ENCODE measurements at regions not wholly inside any gene's neighbourhood (a gene's known extent, or its start where the extent isn't known, plus 50 kb on each side); places are given as distances from the start of the nearest gene placed in this dataset.

DNA sequence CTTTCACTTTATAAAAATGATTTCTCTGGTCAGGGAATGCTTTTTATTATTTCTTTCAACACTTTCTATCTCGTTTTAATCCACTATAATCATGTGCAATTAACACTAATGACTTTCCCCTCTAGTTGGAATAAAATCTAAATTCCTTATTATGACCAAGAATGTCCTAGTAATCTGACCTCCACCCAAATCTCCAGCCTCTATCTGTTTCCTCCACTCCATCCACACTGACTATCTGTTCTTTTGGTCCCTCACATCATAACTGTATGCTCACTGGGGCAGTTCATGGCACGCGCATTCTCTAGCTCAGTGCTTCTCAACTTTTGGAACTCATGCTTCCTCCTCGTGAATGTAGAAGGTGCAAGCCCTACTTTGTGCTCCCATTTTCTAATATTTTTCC is 244.7 kb downstream of the POSTN start:
- Histone ChIP-seq H3K4me3 (replicated peaks in 1 of 3; ENCODE audit: insufficient read depth in 1 of 3, low read depth in 2 of 3, low read length in 3 of 3) (no peak overlapping the region), H3K4me2 (ENCODE audit: low read depth, low read length) (no peak overlapping the region), H3K9ac (ENCODE audit: insufficient read depth, low read depth, low read length) (no peak overlapping the region), H3K27me3 (ENCODE audit: control insufficient read depth in 1 of 2, insufficient read depth in 2 of 2, low read length in 2 of 2) (no peaks in the 10 kb centered on the region), H3K36me3 (replicated peaks in 1 of 2; ENCODE audit: control insufficient read depth in 1 of 2, insufficient read depth in 2 of 2, low read length in 2 of 2) (no peaks in the 10 kb centered on the region), H2AFZ (ENCODE audit: low read length) (no peak overlapping the region), H3K79me2 (ENCODE audit: insufficient read depth, low read length) (no peaks in the 10 kb centered on the region), H3K9me3 (ENCODE audit: low read length) (no peaks in the 10 kb centered on the region), H3K4me1 (ENCODE audit: insufficient read depth, low read length) (no peaks in the 10 kb centered on the region), H4K20me1 (ENCODE audit: insufficient read depth, low read length) (no peaks in the 10 kb centered on the region), H3K27ac (ENCODE audit: extremely low read length, insufficient read depth, low read length) (no peak overlapping the region)
- intact Hi-C loops (cut with micrococcal nuclease; ENCODE audit: unreplicated experiment) = no loop called here
- BruUV-seq (replicated peaks) = no TSS peak
- 50% methylated on average over 4 of the region's 4 CpGs for WGBS (ENCODE audit: low lambda C conversion rate)
- ChIA-PET CTCF (ENCODE audit: low intra/inter-chr PET ratio, low total read pairs) (no interaction called here), POLR2A (no interaction called here)
- ATAC-seq (no peak), DNase-seq (ENCODE audit: low spot score) (no peak), FAIRE-seq (no peak)
- in situ Hi-C loops (cut with HindIII; ENCODE audit: extremely low pct_ligation_motif_present, low pct_unique_long_range_greater_than_20kb) = no loop called here
- TF ChIP-seq, protein P1, sequence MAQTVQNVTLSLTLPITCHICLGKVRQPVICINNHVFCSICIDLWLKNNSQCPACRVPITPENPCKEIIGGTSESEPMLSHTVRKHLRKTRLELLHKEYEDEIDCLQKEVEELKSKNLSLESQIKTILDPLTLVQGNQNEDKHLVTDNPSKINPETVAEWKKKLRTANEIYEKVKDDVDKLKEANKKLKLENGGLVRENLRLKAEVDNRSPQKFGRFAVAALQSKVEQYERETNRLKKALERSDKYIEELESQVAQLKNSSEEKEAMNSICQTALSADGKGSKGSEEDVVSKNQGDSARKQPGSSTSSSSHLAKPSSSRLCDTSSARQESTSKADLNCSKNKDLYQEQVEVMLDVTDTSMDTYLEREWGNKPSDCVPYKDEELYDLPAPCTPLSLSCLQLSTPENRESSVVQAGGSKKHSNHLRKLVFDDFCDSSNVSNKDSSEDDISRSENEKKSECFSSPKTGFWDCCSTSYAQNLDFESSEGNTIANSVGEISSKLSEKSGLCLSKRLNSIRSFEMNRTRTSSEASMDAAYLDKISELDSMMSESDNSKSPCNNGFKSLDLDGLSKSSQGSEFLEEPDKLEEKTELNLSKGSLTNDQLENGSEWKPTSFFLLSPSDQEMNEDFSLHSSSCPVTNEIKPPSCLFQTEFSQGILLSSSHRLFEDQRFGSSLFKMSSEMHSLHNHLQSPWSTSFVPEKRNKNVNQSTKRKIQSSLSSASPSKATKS (CRISPR knock-in tag; IDR thresholded peaks at IDR 0.05) = no peak
- TF ChIP-seq PHB2 (IDR thresholded peaks at IDR 0.05; ENCODE audit: partially characterized antibody) (no peak), SIX4 (CRISPR knock-in tag; IDR thresholded peaks at IDR 0.05) (no peak), ZNF605 (CRISPR knock-in tag; IDR thresholded peaks at IDR 0.05) (no peak), ZNF557 (CRISPR knock-in tag; IDR thresholded peaks at IDR 0.05) (no peak), ZNF501 (CRISPR knock-in tag; IDR thresholded peaks at IDR 0.05) (no peak), SMAD3 (CRISPR knock-in tag; IDR thresholded peaks at IDR 0.05) (no peak), SALL2 (CRISPR knock-in tag; IDR thresholded peaks at IDR 0.05) (no peak), MAZ (IDR thresholded peaks at IDR 0.05; ENCODE audit: borderline replicate concordance, low read depth, low read length) (no peak), MAZ (CRISPR knock-in tag; IDR thresholded peaks at IDR 0.05; ENCODE audit: low read depth) (no peak), JUNB (CRISPR knock-in tag; IDR thresholded peaks at IDR 0.05; ENCODE audit: borderline replicate concordance) (no peak), PAWR (CRISPR knock-in tag; IDR thresholded peaks at IDR 0.05; ENCODE audit: borderline replicate concordance) (no peak), ZNF749 (CRISPR knock-in tag; IDR thresholded peaks at IDR 0.05; ENCODE audit: borderline replicate concordance) (no peak), CEBPG (CRISPR knock-in tag; IDR thresholded peaks at IDR 0.05) (no peak), ZNF264 (CRISPR knock-in tag; IDR thresholded peaks at IDR 0.05) (no peak)
- TF ChIP-seq, protein P2, sequence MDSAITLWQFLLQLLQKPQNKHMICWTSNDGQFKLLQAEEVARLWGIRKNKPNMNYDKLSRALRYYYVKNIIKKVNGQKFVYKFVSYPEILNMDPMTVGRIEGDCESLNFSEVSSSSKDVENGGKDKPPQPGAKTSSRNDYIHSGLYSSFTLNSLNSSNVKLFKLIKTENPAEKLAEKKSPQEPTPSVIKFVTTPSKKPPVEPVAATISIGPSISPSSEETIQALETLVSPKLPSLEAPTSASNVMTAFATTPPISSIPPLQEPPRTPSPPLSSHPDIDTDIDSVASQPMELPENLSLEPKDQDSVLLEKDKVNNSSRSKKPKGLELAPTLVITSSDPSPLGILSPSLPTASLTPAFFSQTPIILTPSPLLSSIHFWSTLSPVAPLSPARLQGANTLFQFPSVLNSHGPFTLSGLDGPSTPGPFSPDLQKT (CRISPR knock-in tag; IDR thresholded peaks at IDR 0.05; ENCODE audit: borderline replicate concordance) = no peak
- TF ChIP-seq, protein P3, sequence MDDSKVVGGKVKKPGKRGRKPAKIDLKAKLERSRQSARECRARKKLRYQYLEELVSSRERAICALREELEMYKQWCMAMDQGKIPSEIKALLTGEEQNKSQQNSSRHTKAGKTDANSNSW (CRISPR knock-in tag; IDR thresholded peaks at IDR 0.05; ENCODE audit: borderline replicate concordance) = no peak
- TF ChIP-seq, protein P4, sequence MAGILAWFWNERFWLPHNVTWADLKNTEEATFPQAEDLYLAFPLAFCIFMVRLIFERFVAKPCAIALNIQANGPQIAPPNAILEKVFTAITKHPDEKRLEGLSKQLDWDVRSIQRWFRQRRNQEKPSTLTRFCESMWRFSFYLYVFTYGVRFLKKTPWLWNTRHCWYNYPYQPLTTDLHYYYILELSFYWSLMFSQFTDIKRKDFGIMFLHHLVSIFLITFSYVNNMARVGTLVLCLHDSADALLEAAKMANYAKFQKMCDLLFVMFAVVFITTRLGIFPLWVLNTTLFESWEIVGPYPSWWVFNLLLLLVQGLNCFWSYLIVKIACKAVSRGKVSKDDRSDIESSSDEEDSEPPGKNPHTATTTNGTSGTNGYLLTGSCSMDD (CRISPR knock-in tag; IDR thresholded peaks at IDR 0.05) = no peak
- TF ChIP-seq, protein P5, sequence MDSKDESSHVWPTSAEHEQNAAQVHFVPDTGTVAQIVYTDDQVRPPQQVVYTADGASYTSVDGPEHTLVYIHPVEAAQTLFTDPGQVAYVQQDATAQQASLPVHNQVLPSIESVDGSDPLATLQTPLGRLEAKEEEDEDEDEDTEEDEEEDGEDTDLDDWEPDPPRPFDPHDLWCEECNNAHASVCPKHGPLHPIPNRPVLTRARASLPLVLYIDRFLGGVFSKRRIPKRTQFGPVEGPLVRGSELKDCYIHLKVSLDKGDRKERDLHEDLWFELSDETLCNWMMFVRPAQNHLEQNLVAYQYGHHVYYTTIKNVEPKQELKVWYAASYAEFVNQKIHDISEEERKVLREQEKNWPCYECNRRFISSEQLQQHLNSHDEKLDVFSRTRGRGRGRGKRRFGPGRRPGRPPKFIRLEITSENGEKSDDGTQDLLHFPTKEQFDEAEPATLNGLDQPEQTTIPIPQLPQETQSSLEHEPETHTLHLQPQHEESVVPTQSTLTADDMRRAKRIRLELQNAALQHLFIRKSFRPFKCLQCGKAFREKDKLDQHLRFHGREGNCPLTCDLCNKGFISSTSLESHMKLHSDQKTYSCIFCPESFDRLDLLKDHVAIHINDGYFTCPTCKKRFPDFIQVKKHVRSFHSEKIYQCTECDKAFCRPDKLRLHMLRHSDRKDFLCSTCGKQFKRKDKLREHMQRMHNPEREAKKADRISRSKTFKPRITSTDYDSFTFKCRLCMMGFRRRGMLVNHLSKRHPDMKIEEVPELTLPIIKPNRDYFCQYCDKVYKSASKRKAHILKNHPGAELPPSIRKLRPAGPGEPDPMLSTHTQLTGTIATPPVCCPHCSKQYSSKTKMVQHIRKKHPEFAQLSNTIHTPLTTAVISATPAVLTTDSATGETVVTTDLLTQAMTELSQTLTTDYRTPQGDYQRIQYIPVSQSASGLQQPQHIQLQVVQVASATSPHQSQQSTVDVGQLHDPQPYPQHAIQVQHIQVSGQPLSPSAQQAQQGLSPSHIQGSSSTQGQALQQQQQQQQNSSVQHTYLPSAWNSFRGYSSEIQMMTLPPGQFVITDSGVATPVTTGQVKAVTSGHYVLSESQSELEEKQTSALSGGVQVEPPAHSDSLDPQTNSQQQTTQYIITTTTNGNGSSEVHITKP (CRISPR knock-in tag; IDR thresholded peaks at IDR 0.05; ENCODE audit: low read depth) = no peak

All from HepG2 (cell line).